HG03196 (cell line): ENCODE measurements at regions not wholly inside any gene's neighbourhood (a gene's known extent, or its start where the extent isn't known, plus 50 kb on each side); places are given as distances from the start of the nearest gene placed in this dataset.
"Not testable (repeated sequence)": the region's sequence is repeated elsewhere in the genome, so short reads cannot be mapped to it uniquely, and the experiment has no call there.

ENCODE experiments used
- ATAC-seq: cut with Tn5 transposase; IDR thresholded peaks from one replicate; pipeline ENCODE4 v1.9.1; 2021; ENCODE audit not compliant: unreplicated experiment

DNA sequence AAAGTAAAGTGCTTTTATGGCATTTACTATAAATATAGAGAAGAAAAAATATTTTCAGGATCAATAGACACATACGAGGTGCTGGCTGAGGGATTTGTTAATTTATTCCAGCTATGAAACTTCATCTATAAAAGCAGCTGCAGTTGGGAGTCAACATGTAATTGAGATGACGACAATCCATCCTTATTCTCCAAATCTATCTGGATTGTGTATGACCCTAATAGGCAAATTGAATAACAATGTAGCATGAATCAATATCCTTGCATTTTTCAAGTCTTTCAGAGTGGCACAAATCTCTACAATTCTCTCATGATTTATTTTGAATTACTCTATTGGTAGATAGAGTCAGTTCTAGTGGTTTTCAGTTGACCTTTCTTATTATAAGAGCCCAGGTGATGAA lies 1296.5 kb upstream of the SPRY2 start:
- ATAC-seq, result no peak

- no peak for ATAC-seq
These were observed 1295.2 kb upstream of the SPRY2 start for GRCh38 chr13:81636120-81636519.

- ATAC-seq, result no peak
These were observed 1274.1 kb upstream of the SPRY2 start for GRCh38 chr13:81615031-81615430.

- no peak for ATAC-seq
These were observed 1269.7 kb upstream of the SPRY2 start for GRCh38 chr13:81610644-81611043.

DNA sequence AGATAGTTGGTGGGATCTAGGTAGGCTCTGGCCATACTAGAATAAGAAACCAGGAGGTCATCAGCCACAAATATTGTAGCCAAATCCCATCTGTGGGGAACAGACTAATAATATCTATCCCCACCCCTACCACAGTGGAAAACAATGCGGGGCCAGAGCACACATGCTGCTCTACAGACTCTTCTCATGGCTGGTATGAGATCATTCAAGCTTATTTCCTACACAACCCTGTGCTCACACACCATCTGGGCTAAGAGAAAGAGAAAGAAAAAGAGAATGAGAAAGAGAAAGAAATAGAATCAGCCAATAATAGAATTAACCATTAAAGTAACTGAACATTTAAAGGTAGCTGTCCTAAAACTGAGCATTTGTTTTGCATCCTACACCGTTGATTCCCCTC lies 1268.4 kb upstream of the SPRY2 start:
- ATAC-seq, result no peak

DNA sequence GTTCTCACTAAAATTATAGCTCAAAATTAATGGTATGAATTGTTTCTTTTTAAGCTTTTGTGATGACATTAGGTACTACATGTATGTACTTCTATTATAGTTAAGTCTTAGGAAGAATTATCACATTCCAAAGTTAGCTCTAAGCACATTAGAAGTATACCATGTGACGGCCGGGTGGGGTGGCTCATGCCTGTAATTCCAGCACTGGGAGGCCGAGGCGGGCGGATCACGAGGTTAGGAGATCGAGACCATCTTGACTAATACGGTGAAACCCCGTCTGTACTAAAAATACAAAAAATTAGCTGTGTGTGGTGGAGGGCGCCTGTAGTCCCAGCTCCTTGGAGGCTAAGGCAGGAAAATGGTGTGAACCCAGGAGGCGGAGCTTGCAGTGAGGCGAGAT lies 1265.1 kb upstream of the SPRY2 start:
- no peak for ATAC-seq

DNA sequence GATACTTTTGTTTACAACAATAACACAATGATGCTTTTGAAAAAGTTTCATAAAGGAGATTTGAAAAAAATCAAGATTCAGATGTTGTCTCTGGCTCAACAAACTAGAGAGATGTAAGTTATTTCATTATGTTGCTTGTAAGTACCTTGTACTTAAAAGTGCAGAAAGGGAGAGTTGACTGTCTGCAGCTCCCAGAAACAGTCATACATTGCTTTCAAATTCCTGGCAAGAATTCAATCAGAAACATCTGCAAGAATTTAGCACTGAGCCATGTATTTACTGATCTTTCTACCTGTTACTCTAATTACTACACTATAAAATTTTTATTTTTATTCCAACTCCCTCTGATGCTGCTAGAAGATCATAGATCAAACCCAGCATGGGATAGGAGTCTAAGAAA lies 1261.3 kb upstream of the SPRY2 start:
- ATAC-seq, result no peak

DNA sequence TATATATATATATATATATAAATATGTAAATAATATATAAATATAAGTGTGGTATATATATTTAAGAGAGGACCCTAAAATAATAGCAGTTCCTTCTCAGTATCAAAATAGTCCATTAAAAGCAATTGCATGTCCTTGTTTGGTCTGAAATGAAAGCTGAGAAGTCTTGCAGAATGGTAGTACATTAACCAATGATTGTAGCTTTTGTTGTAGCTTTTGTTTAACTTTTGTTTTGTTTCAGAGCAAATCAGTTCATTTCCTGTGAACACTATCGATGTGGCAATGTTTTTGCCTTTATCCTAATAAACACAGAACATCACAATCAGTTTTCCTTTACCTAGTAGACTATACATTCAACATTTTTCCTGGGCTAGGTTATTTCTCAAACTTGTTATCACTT lies 1256.2 kb upstream of the SPRY2 start:
- ATAC-seq, result no peak

DNA sequence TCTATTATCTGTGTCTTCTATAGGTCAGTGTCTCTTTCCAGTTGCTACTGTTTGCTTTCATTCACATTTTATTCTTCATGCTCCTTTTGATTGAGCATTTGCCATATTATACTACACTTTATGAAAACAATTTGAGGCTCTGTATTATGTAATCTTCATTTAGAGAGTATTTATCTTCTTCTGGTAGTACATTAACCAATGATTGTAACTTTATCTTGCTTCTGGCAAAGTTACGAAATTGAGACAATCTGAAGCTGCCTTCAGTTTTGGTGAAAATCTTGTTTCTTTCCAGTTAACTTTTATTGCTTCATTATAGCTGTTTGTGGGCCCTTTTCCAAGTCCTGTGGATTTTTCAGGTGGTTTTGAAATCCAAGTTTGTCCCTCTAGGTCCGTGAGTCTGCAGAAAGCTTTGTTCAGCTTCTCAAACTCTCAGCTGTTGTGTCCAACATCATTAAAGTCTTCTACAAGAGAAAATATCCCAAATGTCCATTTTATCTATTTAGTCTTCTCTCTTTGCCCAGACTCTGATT lies 1255.4 kb upstream of the SPRY2 start:
- ATAC-seq, result no peak

DNA sequence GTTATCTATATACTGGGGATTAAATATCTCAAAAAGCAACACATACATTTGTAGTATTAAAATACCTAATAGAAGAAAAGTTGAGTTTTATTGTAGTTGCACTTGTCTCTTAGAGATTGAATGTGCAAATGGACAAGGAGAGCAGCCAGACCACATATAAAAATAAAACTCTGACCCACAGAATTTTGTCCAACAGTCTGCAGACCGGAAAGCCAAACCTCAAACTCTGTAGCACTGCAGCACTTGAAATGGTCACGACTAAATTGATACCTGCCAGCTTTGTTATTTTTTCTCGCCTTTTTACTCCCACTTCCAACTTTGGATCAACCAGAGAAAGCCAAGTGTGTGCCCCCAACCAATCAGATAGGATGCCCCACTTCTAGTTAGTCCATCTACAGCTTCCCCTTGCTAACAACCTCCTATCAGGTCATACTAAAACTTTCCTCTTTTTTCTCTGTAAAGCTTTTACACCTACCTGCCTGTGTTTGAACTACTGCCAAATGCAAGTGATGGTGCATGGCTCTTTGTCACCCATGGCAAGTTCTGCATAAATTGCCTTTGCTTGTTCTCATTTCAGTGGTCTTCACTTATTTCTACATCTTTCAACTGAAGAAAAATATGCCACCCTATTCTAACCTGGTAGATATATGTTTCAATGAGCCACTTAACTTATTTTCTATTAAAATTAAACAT lies 1250.7 kb upstream of the SPRY2 start:
- ATAC-seq, result no peak

GRCh38 chr13:81582381-81582780 lies 1241.5 kb upstream of the SPRY2 start:
- no peak for ATAC-seq

DNA sequence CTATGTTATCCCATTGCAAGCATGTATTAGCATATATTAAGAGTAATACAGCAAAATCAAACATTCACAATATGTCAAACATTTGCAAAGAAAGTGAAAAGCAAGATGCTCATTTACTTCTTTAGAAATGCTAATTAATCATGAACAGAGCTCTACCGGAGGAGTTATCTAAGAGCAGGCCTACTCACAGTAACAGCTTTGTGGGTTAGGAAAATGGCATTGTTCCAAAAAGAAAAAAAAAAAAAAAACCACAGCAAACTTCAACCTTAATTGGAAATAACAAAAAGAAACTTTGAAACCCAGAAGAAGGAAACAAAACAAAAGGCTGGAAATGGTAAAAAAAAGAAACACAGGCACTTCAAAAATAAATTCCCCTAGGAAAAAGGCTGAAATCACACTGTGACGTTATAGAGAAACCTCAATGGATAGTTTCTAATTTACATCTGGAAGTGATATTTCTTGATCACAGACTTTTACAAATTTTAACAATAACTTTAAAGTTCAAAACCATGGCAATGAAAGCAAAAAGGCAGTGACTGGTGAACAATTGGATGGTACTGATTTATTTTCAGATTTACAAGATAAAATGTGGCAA lies 1236.8 kb upstream of the SPRY2 start:
- ATAC-seq, result no peak

DNA sequence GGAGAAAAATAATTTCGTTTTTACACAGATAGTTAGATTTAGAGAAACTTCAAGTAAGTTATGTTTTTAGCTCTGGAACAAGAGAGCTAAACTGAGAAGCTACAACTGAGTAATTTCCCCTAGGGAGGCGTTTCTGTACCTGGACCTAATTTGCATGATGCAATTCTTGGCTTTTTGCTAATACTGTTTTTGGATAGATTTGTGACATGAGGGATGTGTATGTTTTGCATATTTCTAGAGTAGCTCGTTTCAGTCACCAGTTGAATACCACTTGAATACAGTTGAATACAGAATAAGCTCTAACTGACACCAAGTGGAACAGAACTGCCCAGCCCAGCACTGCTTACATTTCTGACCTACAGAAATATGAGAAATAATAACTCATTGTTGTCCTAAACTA lies 1227.9 kb upstream of the SPRY2 start:
- no peak for ATAC-seq

GRCh38 chr13:81565849-81566248 lies 1224.9 kb upstream of the SPRY2 start:
- no peak for ATAC-seq

DNA sequence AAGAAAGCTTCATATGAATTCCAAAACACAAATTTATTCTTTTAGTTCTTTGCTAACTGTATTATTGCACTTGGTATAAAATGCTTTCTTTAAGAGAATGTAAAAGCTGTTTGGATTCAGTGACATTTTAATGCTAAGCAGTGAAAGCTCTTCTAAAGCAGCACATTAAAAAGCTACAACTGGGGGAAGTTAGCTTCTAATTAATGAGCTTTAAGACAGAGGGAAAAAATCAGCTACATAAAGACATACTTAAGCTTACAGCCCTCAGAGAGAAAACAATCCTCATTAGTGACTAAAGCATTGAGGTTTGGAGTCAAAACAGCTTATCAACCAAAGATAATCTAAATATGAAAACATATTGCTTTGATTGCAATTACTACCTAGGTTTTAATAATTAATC lies 1222.2 kb upstream of the SPRY2 start:
- ATAC-seq, result no peak

DNA sequence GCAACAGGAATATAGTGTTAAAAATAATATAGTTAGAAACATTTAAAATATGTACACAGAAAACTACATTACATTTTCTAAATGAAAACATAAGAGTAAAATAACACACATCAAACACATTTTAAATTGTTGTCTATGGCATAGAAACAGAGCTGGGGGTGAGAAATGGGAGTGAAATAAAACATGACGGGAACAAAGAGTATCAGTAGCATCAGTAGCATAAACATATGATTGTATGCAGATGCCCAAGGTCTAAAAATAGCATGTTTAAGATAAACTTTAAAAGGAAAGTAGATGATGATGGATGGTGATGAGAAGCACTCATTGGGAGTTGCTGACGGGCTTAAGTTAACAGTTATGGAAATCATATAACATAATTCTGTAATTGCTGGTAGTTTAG lies 1221.7 kb upstream of the SPRY2 start:
- ATAC-seq, result no peak

DNA sequence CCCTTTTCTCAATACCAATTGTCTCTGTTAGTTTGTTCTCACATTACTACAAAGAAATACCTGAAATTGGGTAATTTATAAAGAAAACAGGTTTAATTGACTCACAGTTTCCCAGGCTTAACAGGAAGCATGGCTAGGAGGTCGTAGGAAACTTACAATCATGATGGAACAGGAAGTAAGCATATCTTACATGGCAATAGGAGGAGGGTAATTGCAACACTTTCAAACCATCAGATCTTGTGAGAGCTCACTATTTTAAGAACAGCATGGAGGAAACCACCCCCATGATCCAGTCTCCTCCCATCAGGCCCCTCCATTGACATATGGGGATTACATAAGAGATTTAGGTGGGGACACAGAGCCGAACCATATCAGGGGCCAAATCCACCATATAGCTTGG lies 1210.1 kb upstream of the SPRY2 start:
- ATAC-seq, result no peak

- not testable (repeated sequence) for ATAC-seq
These were observed 1205.4 kb upstream of the SPRY2 start for GRCh38 chr13:81546294-81546693.

DNA sequence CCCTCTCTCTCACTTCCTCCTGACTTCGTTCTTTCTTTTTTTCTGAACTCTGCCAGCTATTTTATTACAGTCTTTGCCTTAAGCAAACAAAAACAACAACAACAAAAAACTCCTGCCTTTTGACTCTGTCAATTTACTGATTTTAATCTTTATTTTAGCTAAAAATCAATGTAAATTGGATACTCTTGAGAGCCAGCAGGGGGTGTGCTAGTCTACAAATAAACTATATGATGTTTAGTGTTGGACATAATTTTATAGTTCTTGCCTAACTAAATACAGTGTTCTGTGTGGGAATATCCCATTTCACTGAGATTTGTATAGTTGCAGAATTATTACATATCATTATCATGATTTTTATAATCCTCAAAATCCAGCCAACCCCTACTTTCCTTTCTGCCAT lies 1199.9 kb upstream of the SPRY2 start:
- no peak for ATAC-seq

- ATAC-seq, result no peak
These were observed 1198.8 kb upstream of the SPRY2 start for GRCh38 chr13:81539643-81540150.

GRCh38 chr13:81498969-81499368 lies 1158.0 kb upstream of the SPRY2 start:
- no peak for ATAC-seq

GRCh38 chr13:81493144-81493543 lies 1152.2 kb upstream of the SPRY2 start:
- ATAC-seq, result peak; percentile 76

DNA sequence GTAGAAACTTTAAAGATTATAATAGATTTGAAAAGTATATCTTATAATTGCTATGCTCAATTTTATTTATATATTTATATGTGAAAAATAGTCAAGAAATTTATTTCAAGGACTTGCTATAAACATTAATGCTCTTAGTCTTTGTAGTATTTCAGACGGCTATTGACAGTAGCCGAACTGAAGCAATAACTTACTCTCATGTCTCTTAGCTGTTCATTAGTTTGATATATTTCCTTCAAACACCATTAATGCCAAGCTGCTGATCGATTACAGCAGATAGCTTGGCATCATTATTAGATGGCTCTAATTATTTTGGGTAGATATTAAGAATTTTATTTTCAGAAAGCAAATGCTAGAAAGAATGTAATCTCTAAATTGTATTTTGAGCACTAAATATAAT lies 1151.5 kb upstream of the SPRY2 start:
- ATAC-seq, result no peak
